C4-2B (cell line): ENCODE measurements at regions not wholly inside any gene's neighbourhood (a gene's known extent, or its start where the extent isn't known, plus 50 kb on each side); places are given as distances from the start of the nearest gene placed in this dataset.
"Not testable (repeated sequence)": the region's sequence is repeated elsewhere in the genome, so short reads cannot be mapped to it uniquely, and the experiment has no call there.

Experiments used
- H3K27ac ChIP-seq: fragments of 450-650 bp; 2 replicates; pipeline ENCODE4 v1.5.1; 2017
- CTCF ChIP-seq: fragments of 450-650 bp; conservative IDR thresholded peaks from 2 replicates; pipeline ENCODE4 v1.5.1; 2017; ENCODE audit warnings: mild to moderate bottlenecking
- ZFX ChIP-seq: fragments of 450-650 bp; IDR thresholded peaks from 2 replicates; pipeline ENCODE4 v1.6.1; 2017

GRCh38 chrX:113793563-113793962 is 790.3 kb upstream of the HTR2C start:
- TF ChIP-seq CTCF, result no peak

GRCh38 chrX:113790987-113791386 is 792.9 kb upstream of the HTR2C start:
- TF ChIP-seq CTCF, result no peak
- no peak for TF ChIP-seq ZFX
- no peak overlapping the region for H3K27ac ChIP-seq

More at GRCh38 chrX:113793563-113793962, 790.3 kb upstream of the HTR2C start:
- H3K27ac ChIP-seq, result no peak overlapping the region

- H3K27ac ChIP-seq, result not testable (repeated sequence)
Observed at GRCh38 chrX:113784754-113785153, 799.1 kb upstream of the HTR2C start.

DNA sequence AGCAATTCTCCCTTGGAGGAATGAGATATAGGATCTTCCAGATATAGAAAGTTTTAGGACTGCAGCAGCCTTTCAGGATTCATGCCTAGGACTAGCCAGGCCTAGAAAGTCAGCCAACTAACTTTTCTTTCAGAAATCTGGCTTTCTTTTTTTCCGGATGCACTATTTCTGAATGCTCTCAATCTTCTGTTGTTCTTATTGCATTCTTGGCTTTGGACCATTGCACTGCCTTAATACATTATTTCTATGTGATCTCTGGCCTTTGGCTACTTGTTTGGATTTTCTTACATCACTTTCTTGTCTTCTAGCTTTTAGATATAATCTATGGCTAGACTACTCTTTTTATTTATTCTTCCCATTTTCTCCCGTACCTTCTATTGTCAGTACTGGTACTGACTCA is 813.1 kb upstream of the HTR2C start:
- no peak for TF ChIP-seq ZFX
- TF ChIP-seq CTCF, result no peak
- H3K27ac ChIP-seq, result no peak overlapping the region

- H3K27ac ChIP-seq, result no peak overlapping the region
- TF ChIP-seq CTCF (no peak), ZFX (no peak)
Observed at GRCh38 chrX:113770071-113770470, 813.8 kb upstream of the HTR2C start.

DNA sequence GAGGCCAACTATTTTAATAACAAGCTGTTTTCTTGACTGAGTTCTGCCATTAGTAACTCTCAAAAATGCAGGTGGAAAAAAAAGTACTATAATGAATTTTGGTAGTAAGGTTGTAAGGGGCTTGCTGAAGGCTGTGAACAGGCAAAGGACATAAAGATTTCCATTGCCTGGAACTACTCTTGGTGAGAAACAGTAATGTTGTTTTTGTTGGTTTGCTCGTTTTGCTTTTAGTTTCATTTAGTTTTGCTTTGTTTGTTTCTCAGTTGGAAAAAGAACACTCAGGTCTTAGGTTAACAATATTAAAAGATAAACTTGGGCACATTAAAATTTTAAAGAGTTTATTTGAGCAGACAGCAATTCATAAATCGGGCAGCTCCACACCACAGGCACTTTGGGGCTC is 824.5 kb upstream of the HTR2C start:
- no peak for TF ChIP-seq CTCF
- TF ChIP-seq ZFX, result no peak

DNA sequence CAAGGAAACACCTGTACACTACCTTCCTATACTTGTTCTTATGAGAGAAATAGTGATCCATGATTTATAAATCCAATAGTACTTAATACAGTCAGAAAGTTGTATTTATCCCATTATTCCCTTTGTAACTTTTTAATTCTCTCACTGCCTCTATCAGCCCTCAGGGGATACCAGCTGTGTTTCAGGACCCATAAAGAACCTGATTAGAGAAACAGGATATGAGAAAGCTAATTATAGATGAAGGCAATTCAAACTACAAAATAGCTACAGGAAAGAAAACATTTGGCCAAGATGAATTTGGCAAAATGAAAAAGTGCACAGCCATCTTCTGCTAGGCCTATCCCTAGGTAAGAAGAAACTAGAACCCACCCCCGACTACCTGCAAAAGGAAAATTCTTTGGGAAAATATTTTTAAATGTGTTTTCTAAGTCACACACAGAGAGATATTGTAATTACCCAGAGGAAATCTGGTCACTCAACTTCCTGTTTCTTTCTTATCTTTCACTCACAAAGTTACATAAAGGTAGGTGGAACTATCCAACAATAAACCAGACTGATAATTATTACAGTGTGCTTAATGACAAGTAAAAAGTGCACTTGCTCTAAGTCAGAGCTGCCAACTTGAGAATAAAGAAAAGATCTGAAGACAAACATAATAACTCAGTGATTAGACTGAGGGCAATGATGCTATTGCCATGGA is 836.5 kb upstream of the HTR2C start:
- no peak overlapping the region for H3K27ac ChIP-seq
- TF ChIP-seq ZFX (no peak), CTCF (no peak)

More for the DNA sequence above, 824.5 kb upstream of the HTR2C start:
- no peak overlapping the region for H3K27ac ChIP-seq

DNA sequence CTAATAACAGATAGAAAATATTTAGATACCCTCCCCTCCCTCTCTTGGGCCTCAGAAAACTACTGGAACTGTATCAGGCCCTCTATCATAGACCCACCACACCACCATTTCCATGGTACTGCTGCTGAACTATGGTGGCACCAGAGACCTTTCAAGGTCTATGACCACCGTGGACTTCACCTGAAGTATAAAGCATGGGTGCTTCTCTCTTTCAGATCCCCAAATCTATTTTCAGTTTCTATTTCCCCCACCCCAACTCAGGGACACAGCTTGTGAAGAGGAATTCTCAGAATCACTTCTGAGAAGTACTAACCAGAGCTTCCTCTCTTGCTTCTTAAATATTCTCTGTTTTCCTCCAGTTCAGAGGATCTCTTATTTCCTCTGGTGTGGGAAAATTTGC is 840.8 kb upstream of the HTR2C start:
- H3K27ac ChIP-seq, result no peak overlapping the region
- TF ChIP-seq CTCF (no peak), ZFX (no peak)
